ENCODE measurements at regions not wholly inside any gene's neighbourhood (a gene's known extent, or its start where the extent isn't known, plus 50 kb on each side); places are given as distances from the start of the nearest gene placed in this dataset.

DNA sequence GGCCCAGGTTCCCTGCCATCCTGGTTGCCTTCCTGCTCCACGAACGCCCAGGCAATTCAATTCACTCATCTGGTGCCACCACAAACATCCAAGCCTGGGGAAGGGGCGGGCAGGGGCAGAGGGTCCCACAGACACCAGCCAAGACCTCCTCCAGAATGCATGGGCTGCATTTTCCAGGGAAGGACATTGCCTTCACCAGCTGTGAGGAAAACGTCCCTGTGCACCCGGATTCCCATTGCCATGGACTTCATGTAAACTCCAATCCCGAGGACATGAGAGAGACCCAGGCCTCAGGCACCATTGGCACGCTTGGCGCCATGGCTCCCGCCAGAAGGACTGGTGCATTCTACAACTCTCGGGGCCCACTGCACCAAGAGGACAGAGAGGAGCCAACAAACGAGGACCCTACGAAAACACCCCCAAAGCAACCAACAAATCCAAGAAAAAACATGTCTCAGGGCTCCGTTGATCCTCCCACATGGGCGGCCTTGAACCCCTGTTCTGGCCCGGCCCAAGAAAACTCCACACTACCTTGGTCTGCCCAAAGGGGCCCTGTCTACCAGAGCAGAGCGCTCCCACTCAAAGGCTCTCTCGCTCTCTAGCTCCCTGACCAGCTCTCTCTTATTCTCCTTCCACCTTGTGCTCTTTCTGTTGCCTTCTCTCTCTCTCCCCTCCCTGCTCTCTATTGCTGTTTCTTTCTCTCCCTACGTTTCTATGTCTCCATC lies 183.9 kb downstream of the ALG10 start:
- WGBS: 63% methylated on average over 17 of the region's 18 CpGs
- Histone ChIP-seq H3K4me1 (ENCODE audit: control insufficient read depth, insufficient read depth, low read depth, low read length) (no peaks in the 10 kb centered on the region), H4K91ac (ENCODE audit: low read length) (no peak overlapping the region), H3K18ac (ENCODE audit: low read depth in 1 of 2, low read length in 2 of 2) (no peak overlapping the region), H4K8ac (ENCODE audit: low read length) (no peak overlapping the region), H2AFZ (ENCODE audit: low read depth, low read length) (no peak overlapping the region), H2BK5ac (ENCODE audit: low read depth, low read length, poor library complexity, severe bottlenecking) (no peak overlapping the region), H3K4me2 (ENCODE audit: low read length, poor library complexity, severe bottlenecking) (no peak overlapping the region), H3K9me3 (ENCODE audit: control insufficient read depth, low read length) (no peaks in the 10 kb centered on the region), H3K9ac (ENCODE audit: low read length) (no peak overlapping the region), H3K14ac (ENCODE audit: low read length in 2 of 2) (no peak overlapping the region), H3K4ac (ENCODE audit: low read depth in 1 of 2, low read length in 2 of 2) (no peak overlapping the region), H2BK15ac (ENCODE audit: low read depth, poor library complexity, severe bottlenecking) (no peak overlapping the region), H3K79me1 (replicated peaks; ENCODE audit: low read length, poor library complexity, severe bottlenecking) (no peaks in the 10 kb centered on the region), H2AK5ac (ENCODE audit: low read length, severe bottlenecking) (no peak overlapping the region), H3K4me3 (ENCODE audit: insufficient read depth in 1 of 2, low read depth in 1 of 2, low read length in 2 of 2) (no peak overlapping the region), H3K27ac (ENCODE audit: low read length, poor library complexity, severe bottlenecking) (no peak overlapping the region), H2BK120ac (ENCODE audit: low read depth, low read length) (no peak overlapping the region), H3K27me3 (ENCODE audit: control insufficient read depth in 1 of 2, insufficient read depth in 1 of 2, low read length in 2 of 2) (no peaks in the 10 kb centered on the region), H2BK12ac (ENCODE audit: low read length in 2 of 2) (no peak overlapping the region), H3K36me3 (ENCODE audit: control insufficient read depth in 1 of 2, insufficient read depth in 2 of 2, low read depth in 1 of 2, low read length in 2 of 2) (no peaks in the 10 kb centered on the region), H3K23ac (ENCODE audit: low read length in 2 of 2) (no peak overlapping the region)
- DNase-seq: no peak

DNA sequence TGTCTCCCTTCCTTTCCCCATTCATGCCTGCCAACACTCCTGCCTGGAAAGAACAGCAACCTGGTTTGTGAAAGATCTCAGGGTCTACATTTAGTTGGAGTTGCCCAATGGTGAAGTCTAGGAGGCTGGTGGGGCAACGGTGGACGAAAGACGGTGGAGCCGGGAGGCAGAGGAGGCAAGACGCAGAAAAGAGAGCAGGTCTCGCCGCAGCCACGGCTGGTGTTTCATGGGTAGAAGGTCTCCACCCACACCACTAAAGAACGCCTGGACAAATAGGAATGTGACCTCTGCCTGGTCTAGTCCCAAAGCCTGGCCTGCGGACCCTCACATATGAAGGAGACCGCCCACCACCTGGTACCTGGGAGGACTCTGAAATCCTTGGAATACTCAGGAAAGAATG lies 185.6 kb downstream of the ALG10 start:
- H2BK12ac ChIP-seq (ENCODE audit: low read length in 2 of 2): no peak overlapping the region
- H3K36me3 ChIP-seq (ENCODE audit: control insufficient read depth in 1 of 2, insufficient read depth in 2 of 2, low read depth in 1 of 2, low read length in 2 of 2): no peaks in the 10 kb centered on the region
- no peak overlapping the region for H3K9ac ChIP-seq (ENCODE audit: low read length)
- H4K8ac ChIP-seq (ENCODE audit: low read length): no peak overlapping the region
- no peak overlapping the region for H2BK15ac ChIP-seq (ENCODE audit: low read depth, poor library complexity, severe bottlenecking)
- no peaks in the 10 kb centered on the region for H3K79me1 ChIP-seq (replicated peaks; ENCODE audit: low read length, poor library complexity, severe bottlenecking)
- no peak overlapping the region for H2AFZ ChIP-seq (ENCODE audit: low read depth, low read length)
- H3K9me3 ChIP-seq (ENCODE audit: control insufficient read depth, low read length): no peaks in the 10 kb centered on the region
- H3K27ac ChIP-seq (ENCODE audit: low read length, poor library complexity, severe bottlenecking): no peak overlapping the region
- H2AK5ac ChIP-seq (ENCODE audit: low read length, severe bottlenecking): no peak overlapping the region
- H3K27me3 ChIP-seq (ENCODE audit: control insufficient read depth in 1 of 2, insufficient read depth in 1 of 2, low read length in 2 of 2): no peaks in the 10 kb centered on the region
- no peak overlapping the region for H3K4ac ChIP-seq (ENCODE audit: low read depth in 1 of 2, low read length in 2 of 2)
- no peak overlapping the region for H2BK120ac ChIP-seq (ENCODE audit: low read depth, low read length)
- no peaks in the 10 kb centered on the region for H3K4me1 ChIP-seq (ENCODE audit: control insufficient read depth, insufficient read depth, low read depth, low read length)
- 96% methylated on average over 11 of the region's 11 CpGs for WGBS
- no peak for DNase-seq
- H3K4me3 ChIP-seq (ENCODE audit: insufficient read depth in 1 of 2, low read depth in 1 of 2, low read length in 2 of 2): no peak overlapping the region
- H3K23ac ChIP-seq (ENCODE audit: low read length in 2 of 2): no peak overlapping the region
- H2BK5ac ChIP-seq (ENCODE audit: low read depth, low read length, poor library complexity, severe bottlenecking): no peak overlapping the region
- H3K18ac ChIP-seq (ENCODE audit: low read depth in 1 of 2, low read length in 2 of 2): no peak overlapping the region
- H3K14ac ChIP-seq (ENCODE audit: low read length in 2 of 2): no peak overlapping the region
- H3K4me2 ChIP-seq (ENCODE audit: low read length, poor library complexity, severe bottlenecking): no peak overlapping the region
- no peak overlapping the region for H4K91ac ChIP-seq (ENCODE audit: low read length)

DNA sequence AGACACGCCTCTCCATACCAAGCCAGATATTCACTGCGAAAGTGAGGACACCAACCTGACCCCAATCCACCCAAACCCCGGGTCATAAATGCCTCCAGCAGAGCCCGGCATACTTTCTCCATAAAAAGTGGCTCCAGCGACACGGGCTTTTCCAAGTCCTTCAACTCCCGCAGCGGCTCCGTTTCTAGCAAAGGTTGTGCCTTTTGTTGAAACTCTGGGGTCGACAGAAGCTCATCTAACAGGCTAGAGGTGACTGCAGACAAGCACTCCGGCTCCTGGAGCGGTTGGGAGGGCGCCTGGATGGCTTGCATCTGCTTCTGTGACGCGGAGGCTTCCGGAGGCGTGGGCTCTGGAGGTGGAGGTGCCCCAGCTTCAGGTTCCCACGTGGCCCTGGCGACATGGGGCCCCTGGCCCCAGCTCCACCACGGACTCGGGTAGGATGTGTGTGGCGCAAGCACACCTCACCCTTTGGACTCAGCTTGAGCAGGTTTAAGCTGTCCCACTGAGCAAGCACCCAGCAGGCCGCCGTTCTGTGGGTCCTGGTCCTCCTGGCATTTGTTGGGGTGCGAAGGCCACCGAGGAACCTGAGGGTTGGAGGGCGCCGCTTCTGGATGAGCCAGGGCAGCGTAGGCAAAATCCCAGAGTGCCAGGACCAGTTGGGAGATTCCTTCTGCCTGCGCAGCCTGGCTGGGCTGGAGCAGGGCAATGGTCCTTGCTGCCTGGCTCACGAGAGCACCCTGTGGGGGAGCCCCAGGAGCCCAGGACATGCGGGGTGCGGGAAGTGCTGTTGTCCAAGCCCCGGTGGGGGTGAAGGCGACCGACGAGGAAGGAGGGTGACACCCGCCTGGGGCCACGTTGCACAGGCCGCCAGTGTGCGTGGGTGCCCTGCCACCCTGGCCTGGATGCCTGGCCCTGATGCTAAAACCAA lies 186.3 kb downstream of the ALG10 start:
- no peak for DNase-seq
- Histone ChIP-seq H3K9me3 (ENCODE audit: control insufficient read depth, low read length) (no peaks in the 10 kb centered on the region), H3K79me1 (replicated peaks; ENCODE audit: low read length, poor library complexity, severe bottlenecking) (no peaks in the 10 kb centered on the region), H2BK5ac (ENCODE audit: low read depth, low read length, poor library complexity, severe bottlenecking) (no peak overlapping the region), H2AK5ac (ENCODE audit: low read length, severe bottlenecking) (no peak overlapping the region), H3K27me3 (ENCODE audit: control insufficient read depth in 1 of 2, insufficient read depth in 1 of 2, low read length in 2 of 2) (no peaks in the 10 kb centered on the region), H2BK15ac (ENCODE audit: low read depth, poor library complexity, severe bottlenecking) (no peak overlapping the region), H3K4ac (ENCODE audit: low read depth in 1 of 2, low read length in 2 of 2) (no peak overlapping the region), H3K27ac (ENCODE audit: low read length, poor library complexity, severe bottlenecking) (no peak overlapping the region), H3K36me3 (ENCODE audit: control insufficient read depth in 1 of 2, insufficient read depth in 2 of 2, low read depth in 1 of 2, low read length in 2 of 2) (no peaks in the 10 kb centered on the region), H3K9ac (ENCODE audit: low read length) (no peak overlapping the region), H3K23ac (ENCODE audit: low read length in 2 of 2) (no peak overlapping the region), H2AFZ (ENCODE audit: low read depth, low read length) (no peak overlapping the region), H3K4me3 (ENCODE audit: insufficient read depth in 1 of 2, low read depth in 1 of 2, low read length in 2 of 2) (no peak overlapping the region), H4K91ac (ENCODE audit: low read length) (no peak overlapping the region), H2BK120ac (ENCODE audit: low read depth, low read length) (no peak overlapping the region), H2BK12ac (ENCODE audit: low read length in 2 of 2) (no peak overlapping the region), H3K4me1 (ENCODE audit: control insufficient read depth, insufficient read depth, low read depth, low read length) (no peaks in the 10 kb centered on the region), H4K8ac (ENCODE audit: low read length) (no peak overlapping the region), H3K14ac (ENCODE audit: low read length in 2 of 2) (no peak overlapping the region), H3K4me2 (ENCODE audit: low read length, poor library complexity, severe bottlenecking) (no peak overlapping the region), H3K18ac (ENCODE audit: low read depth in 1 of 2, low read length in 2 of 2) (no peak overlapping the region)
- whole genome bisulfite sequencing: 76% methylated on average over 41 of the region's 41 CpGs

DNA sequence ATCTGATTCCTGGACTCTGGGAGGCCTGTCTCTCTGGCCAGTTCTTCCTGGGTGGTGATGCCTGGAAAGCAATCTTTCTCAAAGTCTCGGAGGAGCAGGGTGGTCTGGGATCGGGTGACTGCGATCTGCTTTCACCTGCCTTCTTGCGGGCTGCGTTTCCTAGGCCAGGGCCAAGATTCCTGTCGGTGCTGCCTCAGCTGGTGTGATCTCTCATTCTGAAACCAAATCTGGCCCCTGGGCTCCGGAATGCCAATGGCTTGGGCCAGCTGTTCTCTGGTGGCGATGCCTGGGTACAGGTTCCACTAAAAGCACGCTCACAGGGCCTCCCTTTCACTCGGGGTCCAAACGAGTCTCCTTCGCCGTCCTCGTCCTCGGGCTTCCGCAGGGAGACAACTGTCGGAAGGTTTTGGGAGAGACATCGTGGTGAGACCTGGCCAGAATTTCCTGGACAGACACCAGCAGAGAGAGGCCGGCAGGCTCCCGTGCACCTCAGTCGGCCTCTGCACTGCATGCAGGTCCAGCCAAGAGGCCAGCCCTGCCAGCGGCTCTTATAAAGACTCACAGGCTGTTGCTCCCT lies 187.1 kb downstream of the ALG10 start:
- Histone ChIP-seq H3K18ac (ENCODE audit: low read depth in 1 of 2, low read length in 2 of 2) (no peak overlapping the region), H3K4ac (ENCODE audit: low read depth in 1 of 2, low read length in 2 of 2) (no peak overlapping the region), H3K4me2 (ENCODE audit: low read length, poor library complexity, severe bottlenecking) (no peak overlapping the region), H3K27me3 (ENCODE audit: control insufficient read depth in 1 of 2, insufficient read depth in 1 of 2, low read length in 2 of 2) (no peaks in the 10 kb centered on the region), H2AFZ (ENCODE audit: low read depth, low read length) (no peak overlapping the region), H3K4me3 (ENCODE audit: insufficient read depth in 1 of 2, low read depth in 1 of 2, low read length in 2 of 2) (no peak overlapping the region), H3K9me3 (ENCODE audit: control insufficient read depth, low read length) (no peaks in the 10 kb centered on the region), H3K27ac (ENCODE audit: low read length, poor library complexity, severe bottlenecking) (no peak overlapping the region), H2BK15ac (ENCODE audit: low read depth, poor library complexity, severe bottlenecking) (no peak overlapping the region), H2BK120ac (ENCODE audit: low read depth, low read length) (no peak overlapping the region), H4K91ac (ENCODE audit: low read length) (no peak overlapping the region), H3K4me1 (ENCODE audit: control insufficient read depth, insufficient read depth, low read depth, low read length) (no peaks in the 10 kb centered on the region), H3K23ac (ENCODE audit: low read length in 2 of 2) (no peak overlapping the region), H2BK12ac (ENCODE audit: low read length in 2 of 2) (no peak overlapping the region), H3K79me1 (replicated peaks; ENCODE audit: low read length, poor library complexity, severe bottlenecking) (no peaks in the 10 kb centered on the region), H3K9ac (ENCODE audit: low read length) (no peak overlapping the region), H2BK5ac (ENCODE audit: low read depth, low read length, poor library complexity, severe bottlenecking) (no peak overlapping the region), H4K8ac (ENCODE audit: low read length) (no peak overlapping the region), H2AK5ac (ENCODE audit: low read length, severe bottlenecking) (no peak overlapping the region), H3K14ac (ENCODE audit: low read length in 2 of 2) (no peak overlapping the region), H3K36me3 (ENCODE audit: control insufficient read depth in 1 of 2, insufficient read depth in 2 of 2, low read depth in 1 of 2, low read length in 2 of 2) (no peaks in the 10 kb centered on the region)
- 83% methylated on average over 22 of the region's 22 CpGs for WGBS
- no peak for DNase-seq
